ENCODE measurements at regions not wholly inside any gene's neighbourhood (a gene's known extent, or its start where the extent isn't known, plus 50 kb on each side); places are given as distances from the start of the nearest gene placed in this dataset.

DNA sequence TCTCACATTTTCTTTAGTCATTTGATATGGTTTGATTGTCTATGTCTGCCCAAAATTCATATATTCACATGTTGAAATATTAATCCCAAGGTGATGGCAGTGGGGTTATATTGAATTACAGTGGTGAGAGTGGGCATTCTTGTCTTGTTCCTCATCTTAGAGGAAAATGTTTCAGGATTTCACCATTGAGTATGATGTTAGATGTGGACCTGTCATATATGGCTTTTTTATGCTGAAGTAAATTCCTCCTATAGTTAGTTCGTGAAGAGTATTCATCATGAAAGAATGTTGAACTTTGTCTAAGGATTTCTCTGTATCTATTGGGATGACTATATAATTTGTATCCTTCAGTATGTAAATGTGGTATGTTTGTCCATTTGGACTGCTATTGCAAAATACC lies 512.3 kb upstream of the EPHA5 start:
- TF ChIP-seq, protein P1, sequence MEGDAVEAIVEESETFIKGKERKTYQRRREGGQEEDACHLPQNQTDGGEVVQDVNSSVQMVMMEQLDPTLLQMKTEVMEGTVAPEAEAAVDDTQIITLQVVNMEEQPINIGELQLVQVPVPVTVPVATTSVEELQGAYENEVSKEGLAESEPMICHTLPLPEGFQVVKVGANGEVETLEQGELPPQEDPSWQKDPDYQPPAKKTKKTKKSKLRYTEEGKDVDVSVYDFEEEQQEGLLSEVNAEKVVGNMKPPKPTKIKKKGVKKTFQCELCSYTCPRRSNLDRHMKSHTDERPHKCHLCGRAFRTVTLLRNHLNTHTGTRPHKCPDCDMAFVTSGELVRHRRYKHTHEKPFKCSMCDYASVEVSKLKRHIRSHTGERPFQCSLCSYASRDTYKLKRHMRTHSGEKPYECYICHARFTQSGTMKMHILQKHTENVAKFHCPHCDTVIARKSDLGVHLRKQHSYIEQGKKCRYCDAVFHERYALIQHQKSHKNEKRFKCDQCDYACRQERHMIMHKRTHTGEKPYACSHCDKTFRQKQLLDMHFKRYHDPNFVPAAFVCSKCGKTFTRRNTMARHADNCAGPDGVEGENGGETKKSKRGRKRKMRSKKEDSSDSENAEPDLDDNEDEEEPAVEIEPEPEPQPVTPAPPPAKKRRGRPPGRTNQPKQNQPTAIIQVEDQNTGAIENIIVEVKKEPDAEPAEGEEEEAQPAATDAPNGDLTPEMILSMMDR (IDR thresholded peaks at IDR 0.05): no peak
- TF ChIP-seq POLR2A (IDR thresholded peaks at IDR 0.05): no peak
